ENCODE measurements at regions not wholly inside any gene's neighbourhood (a gene's known extent, or its start where the extent isn't known, plus 50 kb on each side); places are given as distances from the start of the nearest gene placed in this dataset.

- Histone ChIP-seq H3K27ac (no peak overlapping the region), H3K36me3 (no peaks in the 10 kb centered on the region), H3K4me1 (no peaks in the 10 kb centered on the region), H3K4me3 (no peak overlapping the region), H3K9me3 (no peaks in the 10 kb centered on the region), H3K27me3 (no peaks in the 10 kb centered on the region)
- 50 to 63% methylated on average over 1 of the region's 1 CpG for WGBS, 2 donors (ENCODE audit: low coverage in 1 of 2)
- TF ChIP-seq POLR2A (IDR thresholded peaks at IDR 0.05) (no peak), CTCF (IDR thresholded peaks at IDR 0.05) (no peak)
- no peak for ATAC-seq
These were observed 446.8 kb downstream of the CHL1 start for GRCh38 chr3:643376-643775.

- H3K36me3 ChIP-seq, result no peaks in the 10 kb centered on the region
- TF ChIP-seq POLR2AphosphoS5 (IDR thresholded peaks at IDR 0.05) (no peak), CTCF (IDR thresholded peaks at IDR 0.05) (no peak)
- WGBS, 2 donors (ENCODE audit: low coverage in 1 of 2), result 75% methylated on average over 1 of the region's 1 CpG; no CpG with 5 or more reads in 1 of the 2 donors
- H3K9me3 ChIP-seq, result no peaks in the 10 kb centered on the region
- no peak overlapping the region for H3K4me3 ChIP-seq
- no peaks in the 10 kb centered on the region for H3K27me3 ChIP-seq
- no peak overlapping the region for H3K27ac ChIP-seq
- no peaks in the 10 kb centered on the region for H3K4me1 ChIP-seq
- ATAC-seq, result no peak
These were observed 437.0 kb upstream of the CNTN6 start for GRCh38 chr3:655824-656223.

GRCh38 chr3:661356-661755 is 431.5 kb upstream of the CNTN6 start:
- no peak for ATAC-seq
- H3K36me3 ChIP-seq, result no peaks in the 10 kb centered on the region
- H3K27ac ChIP-seq, result no peak overlapping the region
- 53 to 91% methylated on average over 3 of the region's 3 CpGs for WGBS, 2 donors (ENCODE audit: low coverage in 1 of 2)
- no peak overlapping the region for H3K4me3 ChIP-seq
- no peak for TF ChIP-seq CTCF (IDR thresholded peaks at IDR 0.05)
- TF ChIP-seq EP300 (IDR thresholded peaks at IDR 0.05), result no peak
- TF ChIP-seq POLR2A (IDR thresholded peaks at IDR 0.05), result no peak
- no peak for TF ChIP-seq POLR2AphosphoS5 (IDR thresholded peaks at IDR 0.05)
- H3K4me1 ChIP-seq, result no peaks in the 10 kb centered on the region
- H3K9me3 ChIP-seq, result no peaks in the 10 kb centered on the region
- no peaks in the 10 kb centered on the region for H3K27me3 ChIP-seq

GRCh38 chr3:674116-674515 is 418.7 kb upstream of the CNTN6 start:
- H3K9me3 ChIP-seq, result peaks cover 0 to 12% (median 0%) of the 10 kb centered on the region in 3 donors
- H3K27ac ChIP-seq, result no peak overlapping the region
- no peak for TF ChIP-seq POLR2A (IDR thresholded peaks at IDR 0.05)
- TF ChIP-seq EP300 (IDR thresholded peaks at IDR 0.05), result no peak
- no peak for TF ChIP-seq POLR2AphosphoS5 (IDR thresholded peaks at IDR 0.05)
- TF ChIP-seq CTCF (IDR thresholded peaks at IDR 0.05), result no peak
- H3K4me3 ChIP-seq, result no peak overlapping the region
- H3K27me3 ChIP-seq, result no peaks in the 10 kb centered on the region
- ATAC-seq, result no peak
- no peaks in the 10 kb centered on the region for H3K4me1 ChIP-seq
- no peaks in the 10 kb centered on the region for H3K36me3 ChIP-seq
- WGBS, 2 donors (ENCODE audit: low coverage in 1 of 2), result 73 to 100% methylated on average over 1 to 2 of the region's 2 CpGs

GRCh38 chr3:675846-676245 is 417.0 kb upstream of the CNTN6 start:
- H3K4me1 ChIP-seq, result no peaks in the 10 kb centered on the region
- H3K4me3 ChIP-seq, result no peak overlapping the region
- ATAC-seq, result no peak
- no peak overlapping the region for H3K27ac ChIP-seq
- peaks cover 0 to 12% (median 0%) of the 10 kb centered on the region in 3 donors for H3K9me3 ChIP-seq
- no peak for TF ChIP-seq EP300 (IDR thresholded peaks at IDR 0.05)
- no peak for TF ChIP-seq POLR2A (IDR thresholded peaks at IDR 0.05)
- no peak for TF ChIP-seq CTCF (IDR thresholded peaks at IDR 0.05)
- no peak for TF ChIP-seq POLR2AphosphoS5 (IDR thresholded peaks at IDR 0.05)
- H3K27me3 ChIP-seq, result no peaks in the 10 kb centered on the region
- WGBS, 2 donors (ENCODE audit: low coverage in 1 of 2), result 69 to 73% methylated on average over 4 of the region's 4 CpGs
- no peaks in the 10 kb centered on the region for H3K36me3 ChIP-seq

Data from gastroesophageal sphincter (tissue), 4 donors.